ENCODE measurements at regions not wholly inside any gene's neighbourhood (a gene's known extent, or its start where the extent isn't known, plus 50 kb on each side); places are given as distances from the start of the nearest gene placed in this dataset.

DNA sequence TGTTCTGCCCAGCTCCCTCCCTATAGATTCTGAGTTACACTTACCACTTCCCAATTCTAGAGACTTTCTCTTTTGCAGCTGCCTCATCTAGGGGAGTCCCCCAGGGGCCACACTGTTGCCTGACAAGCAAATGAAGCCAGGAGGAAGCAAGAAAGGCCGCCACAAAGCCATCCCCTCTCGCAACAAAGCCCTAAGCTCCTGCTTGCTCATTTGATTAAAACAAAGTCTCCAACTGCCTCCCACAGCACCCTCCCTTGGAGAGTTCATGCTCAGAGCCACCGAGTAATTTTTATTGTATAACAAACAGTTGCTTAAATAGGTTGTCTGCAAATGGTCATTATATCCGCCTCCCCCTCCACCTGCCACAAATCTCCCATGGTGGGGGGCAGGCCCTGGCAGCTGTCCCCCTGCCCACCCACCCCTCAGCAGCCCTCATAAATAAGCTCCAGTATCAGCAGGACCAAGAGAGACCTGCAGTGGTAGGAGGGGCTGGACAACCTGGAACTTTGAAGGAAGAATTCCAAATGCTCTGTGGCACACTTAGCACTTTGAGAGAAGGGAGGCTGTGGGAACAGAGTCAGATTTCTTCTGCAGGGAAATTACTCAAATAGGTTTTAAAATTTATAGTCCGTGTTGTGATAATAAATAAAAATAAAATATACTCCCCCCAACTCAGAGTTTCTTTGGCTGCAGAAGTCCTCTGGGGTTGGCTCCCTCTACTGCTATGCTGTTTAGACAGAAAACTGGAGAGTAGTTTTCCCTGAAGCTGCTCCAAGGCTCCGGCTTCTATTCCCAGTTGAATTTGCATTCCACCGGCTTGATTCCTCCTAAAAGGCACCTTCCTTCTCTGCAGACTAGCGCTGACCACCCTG, 237.5 kb downstream of the TTLL7 start:
- Histone ChIP-seq H3K27me3 (ENCODE audit: low read depth) (no peaks in the 10 kb centered on the region), H3K36me3 (no peaks in the 10 kb centered on the region), H3K4me3 (no peak overlapping the region), H3K4me1 (no peaks in the 10 kb centered on the region), H3K9me3 (no peaks in the 10 kb centered on the region), H3K27ac (no peak overlapping the region)
- TF ChIP-seq, protein P1, sequence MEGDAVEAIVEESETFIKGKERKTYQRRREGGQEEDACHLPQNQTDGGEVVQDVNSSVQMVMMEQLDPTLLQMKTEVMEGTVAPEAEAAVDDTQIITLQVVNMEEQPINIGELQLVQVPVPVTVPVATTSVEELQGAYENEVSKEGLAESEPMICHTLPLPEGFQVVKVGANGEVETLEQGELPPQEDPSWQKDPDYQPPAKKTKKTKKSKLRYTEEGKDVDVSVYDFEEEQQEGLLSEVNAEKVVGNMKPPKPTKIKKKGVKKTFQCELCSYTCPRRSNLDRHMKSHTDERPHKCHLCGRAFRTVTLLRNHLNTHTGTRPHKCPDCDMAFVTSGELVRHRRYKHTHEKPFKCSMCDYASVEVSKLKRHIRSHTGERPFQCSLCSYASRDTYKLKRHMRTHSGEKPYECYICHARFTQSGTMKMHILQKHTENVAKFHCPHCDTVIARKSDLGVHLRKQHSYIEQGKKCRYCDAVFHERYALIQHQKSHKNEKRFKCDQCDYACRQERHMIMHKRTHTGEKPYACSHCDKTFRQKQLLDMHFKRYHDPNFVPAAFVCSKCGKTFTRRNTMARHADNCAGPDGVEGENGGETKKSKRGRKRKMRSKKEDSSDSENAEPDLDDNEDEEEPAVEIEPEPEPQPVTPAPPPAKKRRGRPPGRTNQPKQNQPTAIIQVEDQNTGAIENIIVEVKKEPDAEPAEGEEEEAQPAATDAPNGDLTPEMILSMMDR (IDR thresholded peaks at IDR 0.05) = no peak
- ATAC-seq (no peak), DNase-seq (no peak)
- intact Hi-C loops (cut with DNase I) = no loop called here

DNA sequence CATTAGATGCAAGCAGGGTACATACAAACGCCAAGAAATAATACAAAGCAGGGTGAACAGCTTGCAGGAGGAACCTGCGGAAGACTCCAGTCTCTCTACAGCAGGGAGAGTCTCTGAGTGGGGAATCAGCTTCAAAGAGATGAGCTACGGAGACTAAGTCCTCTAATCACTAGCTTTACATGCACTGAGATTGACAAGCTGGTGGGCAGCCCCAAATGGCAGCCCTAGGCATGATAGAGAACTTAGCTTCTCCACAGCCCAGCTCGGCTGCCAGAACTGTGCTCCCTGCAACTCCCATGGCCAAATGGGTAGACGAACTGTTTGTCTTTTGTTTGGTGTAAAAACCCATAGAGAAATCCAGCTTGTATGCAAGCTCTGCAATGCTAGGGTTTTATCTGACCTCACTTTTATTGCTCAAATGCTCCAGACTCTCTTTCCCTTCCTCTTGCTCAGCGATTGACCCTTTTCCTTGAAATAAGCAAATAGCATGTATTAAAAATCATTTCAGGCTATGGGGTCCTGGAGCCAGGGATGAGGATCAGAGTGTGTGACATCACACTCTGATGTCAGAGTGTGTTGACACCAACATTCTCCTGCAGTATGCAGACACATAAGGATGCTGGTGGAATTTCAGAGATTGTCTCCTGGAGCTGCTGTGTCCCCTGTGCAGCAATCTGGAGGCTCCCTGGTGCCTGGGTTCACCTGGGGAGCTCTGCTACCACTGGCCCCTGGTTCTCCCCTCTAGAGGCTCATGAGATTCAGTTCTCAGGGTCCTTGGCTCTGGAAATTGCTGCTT, 238.5 kb downstream of the TTLL7 start:
- TF ChIP-seq, protein P1 (IDR thresholded peaks at IDR 0.05) = no peak
- no peaks in the 10 kb centered on the region for H3K9me3 ChIP-seq
- ATAC-seq (no peak), DNase-seq (no peak)
- intact Hi-C loops (cut with DNase I) = no loop called here
- H3K4me1 ChIP-seq = no peaks in the 10 kb centered on the region
- H3K4me3 ChIP-seq = no peak overlapping the region
- no peaks in the 10 kb centered on the region for H3K36me3 ChIP-seq
- H3K27me3 ChIP-seq (ENCODE audit: low read depth) = no peaks in the 10 kb centered on the region
- no peak overlapping the region for H3K27ac ChIP-seq

DNA sequence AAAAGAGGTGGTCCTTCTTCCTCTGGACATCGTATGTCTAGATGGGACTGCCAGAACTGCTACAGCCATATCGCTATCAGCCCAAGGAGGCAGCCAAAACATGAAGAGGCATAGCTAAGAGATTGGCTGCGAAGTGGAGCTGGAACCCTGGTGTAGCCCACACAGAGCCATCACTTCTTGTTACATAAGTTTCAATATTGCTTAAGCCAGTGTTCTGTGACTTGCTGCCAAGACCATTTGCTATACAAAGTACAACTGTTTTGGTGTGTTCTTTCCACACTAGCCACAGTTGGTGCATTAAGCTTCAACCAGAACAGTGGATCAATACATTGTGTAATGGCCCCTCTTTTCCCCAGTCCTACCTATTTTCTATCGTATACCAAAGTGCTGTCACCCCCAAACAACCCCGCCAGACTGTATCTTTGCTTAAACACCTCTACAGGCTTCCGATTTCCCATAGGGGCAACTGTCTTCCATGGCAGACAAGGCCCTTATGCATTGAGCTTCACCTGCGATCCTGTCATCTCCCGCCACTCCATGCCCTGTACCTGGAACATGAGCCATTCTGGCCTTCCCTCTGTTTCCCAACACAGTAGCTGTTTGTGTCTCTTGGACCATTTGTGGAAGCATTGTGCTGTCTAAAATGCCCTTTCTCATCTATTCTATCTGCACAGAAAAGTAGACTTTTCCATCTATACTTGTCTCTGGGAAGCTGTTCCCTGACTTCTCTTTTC, 241.8 kb downstream of the TTLL7 start:
- TF ChIP-seq, protein P1 (IDR thresholded peaks at IDR 0.05) = no peak
- Histone ChIP-seq H3K4me1 (no peaks in the 10 kb centered on the region), H3K9me3 (no peaks in the 10 kb centered on the region), H3K27ac (no peak overlapping the region), H3K27me3 (ENCODE audit: low read depth) (no peaks in the 10 kb centered on the region), H3K36me3 (no peaks in the 10 kb centered on the region), H3K4me3 (no peak overlapping the region)
- DNase-seq = no peak
- intact Hi-C loops (cut with DNase I) = no loop called here
- no peak for ATAC-seq

DNA sequence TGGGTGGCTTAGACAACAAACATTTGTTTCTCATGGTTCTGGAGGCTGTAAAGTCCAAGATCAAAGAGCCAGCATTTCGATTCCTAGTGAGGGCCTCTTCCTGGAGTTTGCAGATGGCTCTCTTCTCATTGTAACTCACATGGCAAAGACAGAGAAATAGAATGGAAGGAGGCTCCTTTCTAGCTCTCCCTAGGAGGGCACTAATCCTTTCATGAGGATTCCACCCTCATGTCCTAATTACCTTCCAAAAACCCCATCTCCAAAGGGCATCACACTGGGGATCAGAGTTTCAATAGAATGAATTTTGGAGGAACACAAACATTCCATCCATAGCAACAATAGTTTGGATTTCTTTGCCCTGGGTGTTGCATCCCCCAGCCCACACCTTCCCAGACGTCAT, 247.3 kb downstream of the TTLL7 start:
- H3K36me3 ChIP-seq = no peaks in the 10 kb centered on the region
- H3K27ac ChIP-seq = no peak overlapping the region
- no peak overlapping the region for H3K4me3 ChIP-seq
- ATAC-seq (no peak), DNase-seq (no peak)
- no peaks in the 10 kb centered on the region for H3K27me3 ChIP-seq (ENCODE audit: low read depth)
- no peaks in the 10 kb centered on the region for H3K4me1 ChIP-seq
- TF ChIP-seq, protein P1 (IDR thresholded peaks at IDR 0.05) = no peak
- intact Hi-C loops (cut with DNase I) = no loop called here
- H3K9me3 ChIP-seq = no peaks in the 10 kb centered on the region

DNA sequence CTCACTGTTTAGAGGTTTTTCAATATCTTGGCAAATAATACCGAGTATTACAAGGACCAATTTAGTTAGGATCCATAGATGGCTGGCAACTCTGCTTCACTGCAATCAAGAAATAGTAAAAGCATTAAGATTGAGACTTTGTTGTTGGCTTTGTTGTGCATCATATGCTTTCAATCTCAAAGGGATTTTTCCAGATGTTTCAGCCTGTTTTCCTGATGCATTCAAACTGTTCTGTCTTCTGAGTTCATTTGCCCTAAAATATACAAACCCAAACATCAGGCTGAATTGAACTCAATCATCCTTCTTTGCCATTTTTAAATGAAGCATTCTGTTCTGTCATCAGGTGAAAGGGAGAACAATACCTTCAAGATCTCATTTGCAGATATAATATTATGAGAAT, 248.7 kb downstream of the TTLL7 start:
- H3K27ac ChIP-seq = no peak overlapping the region
- TF ChIP-seq, protein P1 (IDR thresholded peaks at IDR 0.05) = no peak
- no peaks in the 10 kb centered on the region for H3K27me3 ChIP-seq (ENCODE audit: low read depth)
- H3K4me1 ChIP-seq = no peaks in the 10 kb centered on the region
- H3K4me3 ChIP-seq = no peak overlapping the region
- no peaks in the 10 kb centered on the region for H3K36me3 ChIP-seq
- intact Hi-C loops (cut with DNase I) = no loop called here
- no peaks in the 10 kb centered on the region for H3K9me3 ChIP-seq
- ATAC-seq = no peak
- DNase-seq = no peak
